OCI-LY3 (cell line): ENCODE measurements at regions not wholly inside any gene's neighbourhood (a gene's known extent, or its start where the extent isn't known, plus 50 kb on each side); places are given as distances from the start of the nearest gene placed in this dataset.

ENCODE experiments used
- H2AFZ ChIP-seq: fragments of 200-600, 300-600 bp; shearing (Covaris generic); 2 replicates; pipeline ENCODE4 v1.6.0; 2014; ENCODE audit warnings: antibody characterized with exemption, low read depth, low read length
- H3K27ac ChIP-seq: fragments of 200-600, 300-600 bp; sonication (generic); 2 replicates; pipeline ENCODE4 v1.5.1; 2014; ENCODE audit warnings: mild to moderate bottlenecking, low read length, moderate library complexity, mixed read lengths
- H3K27me3 ChIP-seq: fragments of 200-600, 300-600 bp; sonication (generic); 2 replicates; pipeline ENCODE4 v1.6.1; 2014; ENCODE audit warnings: low read depth, low read length, mixed read lengths
- H3K36me3 ChIP-seq: fragments of 200-600, 300-600 bp; sonication (generic); replicated peaks from 2 replicates; pipeline ENCODE3; 2014; ENCODE audit warnings: low read depth, low read length, mixed read lengths
- H3K4me1 ChIP-seq: fragments of 300-600, 200-600 bp; sonication (generic); 2 replicates; pipeline ENCODE4 v1.6.1; 2014; ENCODE audit warnings: low read length, mixed read lengths
- H3K4me2 ChIP-seq: fragments of 200-600, 300-600 bp; sonication (generic); 2 replicates; pipeline ENCODE4 v1.6.1; 2014; ENCODE audit warnings: low read length, mixed read lengths
- H3K4me3 ChIP-seq: fragments of 300-600, 200-600 bp; sonication (generic); 2 replicates; pipeline ENCODE4 v1.5.1; 2014; ENCODE audit warnings: antibody characterized with exemption, mild to moderate bottlenecking, low read length, moderate library complexity
- H3K79me2 ChIP-seq: fragments of 300-600, 200-600 bp; shearing (Covaris generic); 2 replicates; pipeline ENCODE4 v1.6.1; 2014; ENCODE audit warnings: mild to moderate bottlenecking, low read length, mixed read lengths
- H3K9ac ChIP-seq: fragments of 300-600, 200-600 bp; shearing (Covaris generic); 2 replicates; pipeline ENCODE4 v1.6.0; 2014; ENCODE audit warnings: mild to moderate bottlenecking, low read length, moderate library complexity
- H3K9me3 ChIP-seq: fragments of 200-600, 300-600 bp; shearing (Covaris generic); 2 replicates; pipeline ENCODE4 v1.6.1; 2014; ENCODE audit warnings: low read length, mixed read lengths; ENCODE audit not compliant: insufficient read depth
- H4K20me1 ChIP-seq: fragments of 200-600, 300-600 bp; sonication (generic); 2 replicates; pipeline ENCODE4 v1.6.1; 2016; ENCODE audit warnings: low read length, mixed read lengths; ENCODE audit not compliant: insufficient read depth
- EZH2phosphoT487 ChIP-seq: fragments of 200-600 bp; shearing (Covaris generic); IDR thresholded peaks from 2 replicates; pipeline ENCODE4 v1.6.1; 2018; ENCODE audit warnings: antibody characterized with exemption, mixed run types, low read depth
- TF ChIP-seq, protein P1 (sequence below): fragments of 200-600, 300-600 bp; sonication (generic); IDR thresholded peaks from 2 replicates; pipeline ENCODE4 v1.5.1; 2014; ENCODE audit warnings: antibody characterized with exemption, low read length, low read depth

DNA sequence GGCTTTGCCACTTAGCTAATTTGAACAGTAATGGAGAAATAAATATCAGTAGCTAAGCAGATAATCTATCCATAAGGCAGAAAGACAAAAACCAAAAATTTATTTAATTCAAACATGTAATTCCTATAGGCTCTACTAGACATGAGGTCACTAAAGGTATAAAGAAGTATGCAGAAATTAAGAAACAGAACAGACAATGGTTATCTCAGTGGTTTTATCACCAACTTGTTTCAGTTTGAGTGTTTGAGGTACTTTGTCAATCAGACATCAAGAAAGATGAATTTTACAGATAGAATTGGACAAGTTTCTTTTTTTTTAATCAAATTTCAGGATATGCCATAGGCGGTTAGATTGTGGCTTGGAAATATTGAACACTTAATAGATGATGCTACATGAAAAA, 67.4 kb upstream of the ZEB2 start:
- no peak overlapping the region for H3K4me3 ChIP-seq
- H3K4me1 ChIP-seq: peaks cover 12% of the 10 kb centered on the region
- no peaks in the 10 kb centered on the region for H4K20me1 ChIP-seq
- H3K79me2 ChIP-seq: no peaks in the 10 kb centered on the region
- H3K4me2 ChIP-seq: no peak overlapping the region
- no peaks in the 10 kb centered on the region for H3K9me3 ChIP-seq
- peaks cover 37% of the 10 kb centered on the region for H3K27me3 ChIP-seq
- H2AFZ ChIP-seq: no peak overlapping the region
- no peak overlapping the region for H3K27ac ChIP-seq
- TF ChIP-seq, protein P1, sequence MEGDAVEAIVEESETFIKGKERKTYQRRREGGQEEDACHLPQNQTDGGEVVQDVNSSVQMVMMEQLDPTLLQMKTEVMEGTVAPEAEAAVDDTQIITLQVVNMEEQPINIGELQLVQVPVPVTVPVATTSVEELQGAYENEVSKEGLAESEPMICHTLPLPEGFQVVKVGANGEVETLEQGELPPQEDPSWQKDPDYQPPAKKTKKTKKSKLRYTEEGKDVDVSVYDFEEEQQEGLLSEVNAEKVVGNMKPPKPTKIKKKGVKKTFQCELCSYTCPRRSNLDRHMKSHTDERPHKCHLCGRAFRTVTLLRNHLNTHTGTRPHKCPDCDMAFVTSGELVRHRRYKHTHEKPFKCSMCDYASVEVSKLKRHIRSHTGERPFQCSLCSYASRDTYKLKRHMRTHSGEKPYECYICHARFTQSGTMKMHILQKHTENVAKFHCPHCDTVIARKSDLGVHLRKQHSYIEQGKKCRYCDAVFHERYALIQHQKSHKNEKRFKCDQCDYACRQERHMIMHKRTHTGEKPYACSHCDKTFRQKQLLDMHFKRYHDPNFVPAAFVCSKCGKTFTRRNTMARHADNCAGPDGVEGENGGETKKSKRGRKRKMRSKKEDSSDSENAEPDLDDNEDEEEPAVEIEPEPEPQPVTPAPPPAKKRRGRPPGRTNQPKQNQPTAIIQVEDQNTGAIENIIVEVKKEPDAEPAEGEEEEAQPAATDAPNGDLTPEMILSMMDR: no peak
- TF ChIP-seq EZH2phosphoT487: no peak
- H3K9ac ChIP-seq: no peak overlapping the region
- no peaks in the 10 kb centered on the region for H3K36me3 ChIP-seq

DNA sequence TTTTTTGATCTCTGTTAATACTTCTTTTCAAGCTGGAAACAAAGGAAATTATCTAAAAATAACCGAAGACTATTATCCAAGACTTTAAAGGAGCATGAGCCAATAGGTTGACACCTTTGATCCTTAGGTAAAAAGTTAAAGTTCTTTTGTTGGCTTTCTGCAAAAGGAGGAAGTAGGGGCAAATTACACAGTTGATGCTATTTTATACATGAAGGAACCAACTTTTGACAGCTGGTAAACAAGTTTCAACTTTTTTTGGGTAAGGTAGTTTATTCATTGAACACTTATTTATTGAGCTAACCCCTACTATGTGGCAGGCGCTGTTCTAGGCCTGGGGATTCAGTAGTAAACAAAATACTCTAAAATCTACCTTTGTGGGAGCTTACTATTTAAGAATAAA, 66.6 kb upstream of the ZEB2 start:
- H3K9me3 ChIP-seq: no peaks in the 10 kb centered on the region
- H3K79me2 ChIP-seq: no peaks in the 10 kb centered on the region
- TF ChIP-seq EZH2phosphoT487: no peak
- TF ChIP-seq, protein P1: no peak
- no peak overlapping the region for H3K9ac ChIP-seq
- H3K36me3 ChIP-seq: no peaks in the 10 kb centered on the region
- no peak overlapping the region for H2AFZ ChIP-seq
- peaks cover 28% of the 10 kb centered on the region for H3K27me3 ChIP-seq
- H3K4me1 ChIP-seq: peaks cover 12% of the 10 kb centered on the region; the same call in 1 of the 2 replicates
- no peaks in the 10 kb centered on the region for H4K20me1 ChIP-seq
- no peak overlapping the region for H3K27ac ChIP-seq
- H3K4me2 ChIP-seq: no peak overlapping the region
- H3K4me3 ChIP-seq: no peak overlapping the region

DNA sequence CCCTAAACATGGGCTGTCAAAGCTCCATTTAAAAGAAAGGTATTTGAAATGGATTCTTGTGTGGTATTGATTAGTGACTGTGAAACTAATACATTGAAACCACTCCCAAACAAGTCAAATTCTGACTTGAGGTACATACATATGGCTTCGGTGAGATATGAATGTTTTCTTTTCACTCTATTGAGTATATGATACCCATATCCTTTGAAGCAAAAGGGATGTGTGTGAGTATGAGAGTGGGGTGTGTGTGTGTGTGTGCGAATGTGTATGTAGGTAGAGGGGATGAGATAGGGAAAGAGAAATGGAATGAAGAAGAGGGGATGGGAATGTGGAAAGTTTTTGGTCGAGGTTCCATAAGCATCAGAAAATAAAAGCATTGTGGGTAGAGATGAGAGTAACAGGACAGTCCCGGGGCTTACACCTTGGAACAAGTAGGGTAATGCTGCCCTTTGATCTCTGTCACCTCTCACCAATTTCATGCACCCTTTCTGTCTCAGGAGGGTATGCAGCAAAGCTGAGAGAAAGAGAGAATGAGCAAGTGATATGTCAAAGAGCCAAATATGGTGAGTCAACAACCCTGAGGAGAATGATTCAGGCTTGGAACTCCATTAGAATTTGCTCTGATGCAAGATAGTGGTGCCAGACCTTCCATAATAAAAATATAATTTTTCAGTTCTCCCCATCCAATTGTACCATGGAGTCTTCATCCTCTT, 64.0 kb upstream of the ZEB2 start:
- peaks cover 26% of the 10 kb centered on the region for H3K4me1 ChIP-seq
- H3K79me2 ChIP-seq: no peaks in the 10 kb centered on the region
- H3K4me2 ChIP-seq: peak overlapping the region; percentile 55
- H3K27me3 ChIP-seq: peaks cover 25% of the 10 kb centered on the region
- H3K4me3 ChIP-seq: peak overlapping the region; percentile 35; the same call in 1 of the 2 replicates
- TF ChIP-seq, protein P1: no peak
- TF ChIP-seq EZH2phosphoT487: no peak
- H3K9me3 ChIP-seq: no peaks in the 10 kb centered on the region
- H2AFZ ChIP-seq: peak overlapping the region; percentile 71; the same call in 1 of the 2 replicates
- no peaks in the 10 kb centered on the region for H3K36me3 ChIP-seq
- no peaks in the 10 kb centered on the region for H4K20me1 ChIP-seq
- no peak overlapping the region for H3K9ac ChIP-seq
- H3K27ac ChIP-seq: no peak overlapping the region

DNA sequence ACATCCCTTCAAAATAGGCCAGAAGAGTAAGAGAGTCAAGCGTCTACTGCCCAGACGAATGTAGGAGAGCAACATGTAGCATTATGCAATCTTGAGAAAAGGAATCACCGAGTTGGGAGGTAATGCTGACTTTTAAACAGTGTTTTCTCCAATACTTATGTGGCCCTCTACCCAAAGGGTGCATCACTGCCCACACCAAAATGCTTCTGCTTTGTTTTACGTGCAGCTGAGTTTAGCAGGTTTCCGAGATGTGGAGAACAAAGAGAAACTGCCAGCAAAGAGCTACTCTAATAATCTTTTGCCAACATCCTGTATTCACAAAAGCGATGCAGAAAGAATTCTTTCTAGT, 63.4 kb upstream of the ZEB2 start:
- Histone ChIP-seq H3K4me1 (peaks cover 26% of the 10 kb centered on the region), H3K4me3 (peak overlapping the region; percentile 35), H3K27me3 (peaks cover 23% of the 10 kb centered on the region), H3K79me2 (no peaks in the 10 kb centered on the region), H3K9ac (no peak overlapping the region), H2AFZ (peak overlapping the region; percentile 71), H3K4me2 (peak overlapping the region; percentile 55), H4K20me1 (no peaks in the 10 kb centered on the region), H3K36me3 (no peaks in the 10 kb centered on the region), H3K27ac (no peak overlapping the region), H3K9me3 (no peaks in the 10 kb centered on the region)
- TF ChIP-seq, protein P1: no peak
- TF ChIP-seq EZH2phosphoT487: no peak
